GM12878 (cell line): ENCODE measurements at regions not wholly inside any gene's neighbourhood (a gene's known extent, or its start where the extent isn't known, plus 50 kb on each side); places are given as distances from the start of the nearest gene placed in this dataset.
A peak's percentile ranks its signal among the peaks of the same experiment; 100 is the strongest.

ENCODE experiments used
- ATAC-seq: fragments of 200-7000 bp; cut with Tn5 transposase; 3 replicates; pipeline ENCODE4 v1.9.1; 2020; ENCODE audit warnings: mild to moderate bottlenecking, moderate library complexity
- BruUV-seq: library from RNA; stranded (reverse); fragments of 400-500 nt; replicated peaks from 2 replicates; lab custom pipeline; 2021; lab: Mats Ljungman, UMichigan
- CTCF ChIA-PET: fragments of 300-600 bp; sonication (Branson Sonifier 250); formaldehyde crosslinking; extraction: SDS; loops from one replicate; lab custom pipeline; 2021; ENCODE audit warnings: inconsistent platforms; lab: Yijun Ruan, JAX
- POLR2A ChIA-PET: fragments of 350-600 bp; formaldehyde crosslinking; extraction: SDS; loops from one replicate; lab custom pipeline; 2021; ENCODE audit warnings: inconsistent platforms; lab: Charles Lee
- RAD21 ChIA-PET: fragments of 300-600 bp; sonication (Branson Sonifier 250); formaldehyde crosslinking; loops from one replicate; lab custom pipeline; 2023; ENCODE audit warnings: antibody characterized with exemption; ENCODE audit not compliant: unreplicated experiment; lab: Charles Lee
- SMC1A ChIA-PET: fragments of 300-600 bp; sonication (Branson Sonifier 250); formaldehyde crosslinking; loops from one replicate; lab custom pipeline; 2023; ENCODE audit not compliant: unreplicated experiment, uncharacterized antibody; lab: Charles Lee
- DNase-seq: peaks from one replicate; pipeline ENCODE4 v3.0.0-alpha.2; 2011; ENCODE audit warnings: low read depth, low spot score
- FAIRE-seq: peaks from 3 replicates; lab custom pipeline; 2011; peaks lifted over from hg19 to GRCh38; lab: Jason Lieb, UNC
- H2AFZ ChIP-seq: 2 replicates; pipeline ENCODE4 v1.6.0; 2011; ENCODE audit warnings: low read depth, low read length, control low read depth; ENCODE audit not compliant: control insufficient read depth
- H3K27ac ChIP-seq: 2 replicates; pipeline ENCODE4 v1.5.1; 2011; ENCODE audit warnings: control low read depth; ENCODE audit not compliant: control insufficient read depth, insufficient read depth
- H3K27me3 ChIP-seq, 2 experiments: replicated peaks in 1 of 2; 2 replicates each; pipeline versions ENCODE4 v1.6.0 to v1.6.1; 2011; ENCODE audit warnings: low read length in 1 of 2; ENCODE audit not compliant: control insufficient read depth in 2 of 2, insufficient read depth in 2 of 2
- H3K36me3 ChIP-seq, 2 experiments: 2 replicates each; pipeline ENCODE4 v1.5.1; 2011; ENCODE audit warnings: low read length in 1 of 2; ENCODE audit not compliant: control insufficient read depth in 2 of 2, insufficient read depth in 2 of 2
- H3K4me1 ChIP-seq: 2 replicates; pipeline ENCODE4 v1.6.1; 2011; ENCODE audit warnings: mild to moderate bottlenecking, low read length, moderate library complexity, mixed read lengths; ENCODE audit not compliant: control insufficient read depth, insufficient read depth
- H3K4me2 ChIP-seq: 2 replicates; pipeline ENCODE4 v1.6.0; 2011; ENCODE audit warnings: control low read depth; ENCODE audit not compliant: control insufficient read depth, insufficient read depth
- H3K4me3 ChIP-seq: fragments of 200-600 bp; sonication (generic); 2 replicates; pipeline ENCODE4 v1.5.1; 2016
- H3K79me2 ChIP-seq: 2 replicates; pipeline ENCODE4 v1.6.0; 2011; ENCODE audit warnings: low read length; ENCODE audit not compliant: control insufficient read depth, insufficient read depth
- H3K9ac ChIP-seq: 2 replicates; pipeline ENCODE4 v1.8.0; 2011; ENCODE audit warnings: low read length, control low read depth, mixed read lengths; ENCODE audit not compliant: control insufficient read depth, insufficient read depth
- H3K9me3 ChIP-seq: replicated peaks from 3 replicates; pipeline ENCODE4 v1.5.1; 2011; ENCODE audit warnings: mild to moderate bottlenecking, low read length; ENCODE audit not compliant: control insufficient read depth, insufficient read depth
- H4K20me1 ChIP-seq: 2 replicates; pipeline ENCODE4 v1.6.0; 2011; ENCODE audit not compliant: control insufficient read depth, insufficient read depth
- ELK1 ChIP-seq: IDR thresholded peaks from 2 replicates; pipeline ENCODE4 v1.6.1; 2012; ENCODE audit warnings: low read depth, low read length, improper control_type of control experiment
- HDAC6 ChIP-seq: fragments of 200-600 bp; sonication (generic); IDR thresholded peaks from one replicate; pipeline ENCODE4 v1.8.0; 2017; ENCODE audit warnings: antibody characterized with exemption; ENCODE audit not compliant: unreplicated experiment
- MEF2A ChIP-seq: IDR thresholded peaks from 2 replicates; pipeline ENCODE4 v1.6.1; 2011; ENCODE audit warnings: low read depth, mild to moderate bottlenecking, low read length, moderate library complexity; ENCODE audit not compliant: insufficient read depth
- MEF2B ChIP-seq: fragments of 450-650 bp; IDR thresholded peaks from 2 replicates; pipeline ENCODE4 v1.6.1; 2018; ENCODE audit warnings: mild to moderate bottlenecking, moderate library complexity; ENCODE audit not compliant: partially characterized antibody, poor library complexity, severe bottlenecking
- MTA2 ChIP-seq: fragments of 450-650 bp; IDR thresholded peaks from 2 replicates; pipeline ENCODE4 v1.6.1; 2016; ENCODE audit warnings: low read depth, mild to moderate bottlenecking, moderate library complexity
- NBN ChIP-seq: fragments of 450-650 bp; IDR thresholded peaks from 2 replicates; pipeline ENCODE4 v1.6.1; 2016
- NR2C2 ChIP-seq: IDR thresholded peaks from 2 replicates; pipeline ENCODE4 v1.6.1; 2011; ENCODE audit warnings: borderline replicate concordance, low read depth; ENCODE audit not compliant: control insufficient read depth, insufficient read length
- RELB ChIP-seq: fragments of 450-650 bp; IDR thresholded peaks from 2 replicates; pipeline ENCODE4 v1.6.1; 2017; ENCODE audit warnings: low read depth, mild to moderate bottlenecking, moderate library complexity
- SMARCA5 ChIP-seq: fragments of 450-650 bp; IDR thresholded peaks from 2 replicates; pipeline ENCODE4 v1.6.1; 2017; ENCODE audit warnings: mild to moderate bottlenecking
- SREBF2 ChIP-seq: IDR thresholded peaks from 2 replicates; pipeline ENCODE4 v1.6.1; 2012; ENCODE audit warnings: mild to moderate bottlenecking, low read length
- SUPT20H ChIP-seq: IDR thresholded peaks from 2 replicates; pipeline ENCODE4 v1.6.1; 2011; ENCODE audit warnings: low read depth, mild to moderate bottlenecking, low read length, moderate library complexity, borderline replicate concordance; ENCODE audit not compliant: control insufficient read depth
- ZNF207 ChIP-seq: fragments of 450-650 bp; IDR thresholded peaks from 2 replicates; pipeline ENCODE4 v1.6.1; 2014; ENCODE audit warnings: antibody characterized with exemption, mild to moderate bottlenecking, borderline replicate concordance
- ZNF217 ChIP-seq: fragments of 450-650 bp; IDR thresholded peaks from 2 replicates; pipeline ENCODE4 v1.6.1; 2017; ENCODE audit warnings: antibody characterized with exemption, mild to moderate bottlenecking
- ZNF24 ChIP-seq: fragments of 450-650 bp; IDR thresholded peaks from 2 replicates; pipeline ENCODE4 v1.6.1; 2017; ENCODE audit warnings: antibody characterized with exemption, mild to moderate bottlenecking
- ZNF592 ChIP-seq: fragments of 450-650 bp; IDR thresholded peaks from 2 replicates; pipeline ENCODE4 v1.6.1; 2017; ENCODE audit warnings: mild to moderate bottlenecking, moderate library complexity
- WGBS: methylation state at CpG from one replicate; pipeline ENCODE4 v1.1.6; 2016; ENCODE audit warnings: low lambda C conversion rate; ENCODE audit not compliant: insufficient replicate concordance, insufficient coverage; ENCODE audit errors: missing lambda C conversion rate; 5-methylcytosine and 5-hydroxymethylcytosine counted together
- in situ Hi-C: fragments of 300-500 bp; cut with MboI; formaldehyde crosslinking; loops from 9 replicates; pipeline ENCODE4 v1.14.3; 2018; ENCODE audit warnings: mixed read lengths
- intact Hi-C: fragments of 100-400 bp; cut with micrococcal nuclease; formaldehyde crosslinking; loops from one replicate; pipeline ENCODE4 v1.14.2; 2022; ENCODE audit not compliant: unreplicated experiment

DNA sequence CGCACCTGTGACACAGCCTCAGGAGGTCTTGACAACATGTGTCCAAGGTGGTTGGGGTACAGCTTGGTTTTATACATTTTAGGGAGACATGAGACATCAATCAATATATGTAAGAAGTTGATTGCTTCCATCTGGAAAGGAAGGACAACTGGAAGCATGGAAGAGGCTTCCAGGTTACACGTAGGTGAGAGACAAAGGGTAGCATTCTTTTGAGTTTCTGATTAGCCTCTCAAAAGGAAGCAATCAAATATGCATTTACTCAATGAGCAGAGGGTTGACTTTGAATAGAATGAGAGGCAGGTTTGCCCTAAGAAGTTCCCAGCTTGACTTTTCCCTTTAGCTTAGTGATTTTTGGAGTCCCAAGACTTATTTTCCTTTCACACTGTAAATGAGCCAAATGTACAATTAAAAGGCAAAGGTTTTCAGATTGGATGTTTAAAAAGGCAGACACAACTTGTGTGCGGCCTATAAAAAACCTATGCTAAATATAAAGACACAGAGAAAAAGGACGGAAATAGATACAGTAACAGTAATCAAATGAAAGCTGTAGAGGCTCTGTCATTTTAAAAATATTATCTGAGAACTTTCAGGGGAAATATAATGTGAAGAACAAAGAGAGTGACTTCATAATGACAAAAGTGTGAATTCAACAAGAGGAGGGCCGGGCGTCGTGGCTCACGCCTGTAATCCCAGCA, 65.7 kb upstream of the LANCL2 start:
- H3K36me3 ChIP-seq = no peaks in the 10 kb centered on the region
- in situ Hi-C loops (loop anchor here (25.0 kb wide), 1 partner anchor 288 kb away; no protein-coding TSS in a partner anchor), intact Hi-C loops (no loop called here)
- H3K4me2 ChIP-seq = no peak overlapping the region
- ChIA-PET RAD21 (interaction anchor here (1.7 to 3.3 kb wide), 4 partner anchors 10 to 234 kb away, joined by 4 to 23 read pairs (median 10); no protein-coding TSS in a partner anchor), CTCF (interaction anchor here (1.1 to 5.8 kb wide), 4 partner anchors 10 to 666 kb away, joined by 3 to 21 read pairs (median 8); no protein-coding TSS in a partner anchor), POLR2A (interaction anchor here (2.9 kb wide), 1 partner anchor 10 kb away, joined by 19 read pairs; no protein-coding TSS in a partner anchor), SMC1A (interaction anchor here (0.7 to 5.3 kb wide), 8 partner anchors 10 to 235 kb away, joined by 3 to 33 read pairs (median 4); no protein-coding TSS in a partner anchor)
- no peaks in the 10 kb centered on the region for H3K27me3 ChIP-seq
- H3K4me1 ChIP-seq = peaks cover 4% of the 10 kb centered on the region; the same call in 1 of the 2 replicates
- ATAC-seq (peak; percentile 39), DNase-seq (no peak), FAIRE-seq (no peak)
- H3K9ac ChIP-seq = no peak overlapping the region
- no peak overlapping the region for H3K27ac ChIP-seq
- no peaks in the 10 kb centered on the region for H3K79me2 ChIP-seq
- no peak overlapping the region for H2AFZ ChIP-seq
- 40% methylated on average over 8 of the region's 8 CpGs for WGBS
- H3K4me3 ChIP-seq = no peak overlapping the region
- no peaks in the 10 kb centered on the region for H3K9me3 ChIP-seq
- BruUV-seq = no TSS peak
- H4K20me1 ChIP-seq = no peaks in the 10 kb centered on the region
- TF ChIP-seq HDAC6 (no peak), ELK1 (no peak), MEF2A (peak; percentile 71; the same call in 1 of the 2 replicates), SMARCA5 (no peak), ZNF217 (no peak), SUPT20H (no peak), MTA2 (peak; percentile 34; the same call in 1 of the 2 replicates), ZNF592 (no peak), SREBF2 (no peak), NR2C2 (no peak), RELB (no peak; the same call in 1 of the 2 replicates), NBN (0 out of 2 replicates have a peak, but pooled peaks have one; percentile 31), ZNF24 (no peak), MEF2B (peak; percentile 52), ZNF207 (no peak)
